HL-60 (cell line): ENCODE measurements at regions not wholly inside any gene's neighbourhood (a gene's known extent, or its start where the extent isn't known, plus 50 kb on each side); places are given as distances from the start of the nearest gene placed in this dataset.

Experiments
- CTCF ChIP-seq: IDR thresholded peaks from one replicate; pipeline ENCODE4 v1.5.1; 2011; ENCODE audit warnings: low read length, control low read depth, inconsistent platforms; ENCODE audit not compliant: insufficient read depth
- POLR2AphosphoS5 ChIP-seq: IDR thresholded peaks from 2 replicates; pipeline ENCODE4 v1.6.1; 2012; ENCODE audit warnings: low read depth

GRCh38 chr18:42211201-42211600 lies 256.2 kb downstream of the PIK3C3 start:
- TF ChIP-seq POLR2AphosphoS5 = no peak
- no peak for TF ChIP-seq CTCF
